Psoas muscle (tissue), 7 donors: ENCODE measurements at regions not wholly inside any gene's neighbourhood (a gene's known extent, or its start where the extent isn't known, plus 50 kb on each side); places are given as distances from the start of the nearest gene placed in this dataset.
A peak's percentile ranks its signal among the peaks of the same experiment; 100 is the strongest.
"Not testable (repeated sequence)": the region's sequence is repeated elsewhere in the genome, so short reads cannot be mapped to it uniquely, and the experiment has no call there.

Experiments
- ATAC-seq, 4 donors: fragments of 200-7000 bp; cut with Tn5 transposase; one replicate each; pipeline ENCODE4 v1.9.1; 2020; ENCODE audit warnings: moderate library complexity in 3 of 4, mild to moderate bottlenecking in 2 of 4
- DNase-seq, 2 donors: peaks; one replicate each; pipeline ENCODE4 v3.0.0-alpha.2; 2020
- H3K27ac ChIP-seq: fragments of 200-600 bp; one replicate; pipeline ENCODE4 v1.8.0; 2022
- H3K27me3 ChIP-seq, 3 donors: fragments of 200-600 bp in 1 of 3; one replicate each; pipeline versions ENCODE4 v1.6.1 to v1.8.0; 2013 to 2022; ENCODE audit warnings: low read length in 2 of 3, mild to moderate bottlenecking in 2 of 3, moderate library complexity in 1 of 3; ENCODE audit not compliant: insufficient read depth in 3 of 3
- H3K36me3 ChIP-seq, 2 donors: fragments of 200-600 bp in 1 of 2; one replicate each; pipeline versions ENCODE4 v1.6.1 to v1.8.0; 2013 to 2022; ENCODE audit warnings: low read depth in 1 of 2, mild to moderate bottlenecking in 1 of 2, moderate library complexity in 1 of 2; ENCODE audit not compliant: insufficient read depth in 1 of 2
- H3K4me1 ChIP-seq: fragments of 200-600 bp; one replicate; pipeline ENCODE4 v1.8.0; 2022
- H3K4me3 ChIP-seq: fragments of 200-600 bp; one replicate; pipeline ENCODE4 v1.8.0; 2022; ENCODE audit warnings: mild to moderate bottlenecking
- H3K9me3 ChIP-seq: fragments of 200-600 bp; one replicate; pipeline ENCODE4 v1.8.0; 2022
- WGBS, 3 donors: extraction: QIAGEN DNeasy Blood & Tissue Kit; methylation state at CpG; one replicate each; pipeline versions ENCODE4 v1.1.6 to v1.1.7; 2013; 5-methylcytosine and 5-hydroxymethylcytosine counted together
- intact Hi-C, 2 donors: fragments of 100-400 bp; cut with DNase I; formaldehyde crosslinking; loops; one replicate each; pipeline versions ENCODE4 v1.11.0 to v1.14.2; 2022
- TF ChIP-seq, protein P1 (sequence below): fragments of 200-600 bp; IDR thresholded peaks from one replicate; pipeline ENCODE4 v1.8.0; 2022; ENCODE audit warnings: antibody characterized with exemption
- donor health status: healthy with polysubstance abuse.
- donor health status: DM: no; HTN: no; CAD: no; lungs with moderate emphysema.
- donor health status: Bipolar disorder and iron deficiency.
- donor health status: healthy.
- donor health status: DM: yes; HTN: yes; CAD: no.
- donor health status: DM: no; HTN: no; CAD: no.
- donor health status: DM: yes; HTN: yes; CAD: no.

DNA sequence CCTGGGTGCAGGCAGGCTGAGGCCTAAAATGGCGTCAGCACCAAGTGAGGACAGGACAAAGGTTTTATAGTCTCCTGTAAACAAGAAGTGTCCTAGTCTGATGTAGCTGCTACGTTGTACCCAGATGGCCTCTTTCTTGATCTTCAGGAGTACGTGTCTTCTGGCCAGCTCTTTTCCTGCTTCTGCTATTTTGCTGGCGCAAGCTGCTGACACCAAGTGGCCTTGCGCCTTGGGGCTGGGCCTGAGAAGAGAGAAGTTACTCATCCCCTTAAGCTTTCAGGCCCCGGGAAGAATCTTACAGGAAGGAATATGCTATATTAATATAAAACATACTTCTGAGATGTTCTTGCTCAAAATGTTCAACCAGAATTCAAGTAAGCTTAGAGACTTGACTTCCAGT is 605.2 kb downstream of the GALC start:
- H3K4me1 ChIP-seq: no peaks in the 10 kb centered on the region
- H3K36me3 ChIP-seq: no peaks in the 10 kb centered on the region
- 88 to 94% (median 93%) methylated on average over 6 of the region's 6 CpGs for WGBS, 3 donors
- no peak for ATAC-seq
- intact Hi-C loops: no loop called here
- peak in 1 of 2 donors; percentile 12 for DNase-seq
- H3K4me3 ChIP-seq: no peak overlapping the region
- H3K9me3 ChIP-seq: no peaks in the 10 kb centered on the region
- TF ChIP-seq, protein P1, sequence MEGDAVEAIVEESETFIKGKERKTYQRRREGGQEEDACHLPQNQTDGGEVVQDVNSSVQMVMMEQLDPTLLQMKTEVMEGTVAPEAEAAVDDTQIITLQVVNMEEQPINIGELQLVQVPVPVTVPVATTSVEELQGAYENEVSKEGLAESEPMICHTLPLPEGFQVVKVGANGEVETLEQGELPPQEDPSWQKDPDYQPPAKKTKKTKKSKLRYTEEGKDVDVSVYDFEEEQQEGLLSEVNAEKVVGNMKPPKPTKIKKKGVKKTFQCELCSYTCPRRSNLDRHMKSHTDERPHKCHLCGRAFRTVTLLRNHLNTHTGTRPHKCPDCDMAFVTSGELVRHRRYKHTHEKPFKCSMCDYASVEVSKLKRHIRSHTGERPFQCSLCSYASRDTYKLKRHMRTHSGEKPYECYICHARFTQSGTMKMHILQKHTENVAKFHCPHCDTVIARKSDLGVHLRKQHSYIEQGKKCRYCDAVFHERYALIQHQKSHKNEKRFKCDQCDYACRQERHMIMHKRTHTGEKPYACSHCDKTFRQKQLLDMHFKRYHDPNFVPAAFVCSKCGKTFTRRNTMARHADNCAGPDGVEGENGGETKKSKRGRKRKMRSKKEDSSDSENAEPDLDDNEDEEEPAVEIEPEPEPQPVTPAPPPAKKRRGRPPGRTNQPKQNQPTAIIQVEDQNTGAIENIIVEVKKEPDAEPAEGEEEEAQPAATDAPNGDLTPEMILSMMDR: no peak
- no peak overlapping the region for H3K27ac ChIP-seq
- no peaks in the 10 kb centered on the region for H3K27me3 ChIP-seq

DNA sequence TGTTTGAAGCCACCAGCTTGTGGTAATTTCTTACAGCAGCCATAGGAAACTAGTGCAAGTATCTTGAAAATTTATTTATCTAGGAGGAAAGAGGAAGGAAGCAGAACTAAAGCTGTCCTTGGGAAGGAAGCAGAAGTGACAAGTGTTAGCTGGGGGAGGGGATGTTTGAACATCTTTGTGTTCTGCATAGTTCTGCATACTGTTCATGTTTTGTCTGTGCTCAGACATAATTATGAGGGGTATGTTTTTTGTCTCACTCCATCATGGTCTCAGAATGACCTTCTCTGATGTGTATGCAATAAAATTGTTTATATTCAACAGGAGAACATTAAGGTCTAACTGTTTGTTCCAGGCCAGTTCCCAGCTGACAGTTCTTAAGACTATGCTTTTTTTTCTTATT is 606.5 kb downstream of the GALC start:
- no peaks in the 10 kb centered on the region for H3K36me3 ChIP-seq
- ATAC-seq (no peak), DNase-seq (no peak)
- no peaks in the 10 kb centered on the region for H3K4me1 ChIP-seq
- no peaks in the 10 kb centered on the region for H3K9me3 ChIP-seq
- TF ChIP-seq, protein P1: no peak
- intact Hi-C loops: no loop called here
- no peaks in the 10 kb centered on the region for H3K27me3 ChIP-seq
- H3K4me3 ChIP-seq: no peak overlapping the region
- H3K27ac ChIP-seq: no peak overlapping the region

DNA sequence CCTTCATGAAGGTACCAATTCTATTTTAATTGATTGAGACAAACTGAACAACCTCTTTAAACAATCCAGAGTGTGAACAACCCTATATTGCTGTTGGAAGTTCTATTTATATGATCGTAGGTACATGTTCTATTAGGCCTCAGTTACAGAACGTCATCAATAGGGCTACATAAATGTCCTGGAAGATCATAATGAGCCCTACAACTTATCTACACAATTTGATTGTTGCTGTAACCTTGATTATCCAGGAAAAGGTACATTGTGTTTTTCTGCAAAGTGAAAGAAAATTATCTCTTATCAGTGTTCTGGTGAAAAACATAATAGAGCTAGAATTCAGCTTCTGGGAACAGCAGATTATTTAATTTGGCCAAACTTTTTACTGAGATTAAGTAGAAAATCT is 612.9 kb downstream of the GALC start:
- TF ChIP-seq, protein P1: no peak
- no peak overlapping the region for H3K4me3 ChIP-seq
- intact Hi-C loops: no loop called here
- H3K27ac ChIP-seq: no peak overlapping the region
- 84 to 92% (median 91%) methylated on average over 2 of the region's 2 CpGs for WGBS, 3 donors
- no peaks in the 10 kb centered on the region for H3K4me1 ChIP-seq
- DNase-seq (no peak), ATAC-seq (no peak)
- no peaks in the 10 kb centered on the region for H3K27me3 ChIP-seq
- H3K9me3 ChIP-seq: no peaks in the 10 kb centered on the region
- no peaks in the 10 kb centered on the region for H3K36me3 ChIP-seq

DNA sequence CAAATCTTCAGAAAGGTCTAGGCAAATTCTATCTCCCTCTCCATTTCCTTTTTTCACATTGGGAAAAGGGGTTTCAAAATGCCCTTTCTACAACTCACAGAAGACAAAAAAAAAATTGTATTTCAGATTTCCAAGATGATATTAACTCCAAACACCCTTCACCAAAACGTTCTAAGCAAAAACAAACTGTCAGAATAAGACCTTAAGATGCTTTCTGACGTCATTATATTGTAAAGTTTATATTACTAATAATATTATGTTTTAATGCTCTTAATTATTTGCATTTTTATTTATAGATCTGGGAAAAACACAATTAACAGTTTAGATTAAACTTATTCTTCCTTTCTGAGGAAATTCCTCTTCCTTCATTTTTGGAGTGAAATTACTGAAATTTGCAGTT is 624.2 kb downstream of the GALC start:
- Histone ChIP-seq H3K36me3 (no peaks in the 10 kb centered on the region), H3K9me3 (no peaks in the 10 kb centered on the region), H3K27ac (no peak overlapping the region), H3K4me1 (no peaks in the 10 kb centered on the region), H3K27me3 (no peaks in the 10 kb centered on the region), H3K4me3 (no peak overlapping the region)
- ATAC-seq (no peak), DNase-seq (no peak)
- TF ChIP-seq, protein P1: no peak
- intact Hi-C loops: no loop called here
- 61 to 70% (median 66%) methylated on average over 2 of the region's 2 CpGs for WGBS, 3 donors

DNA sequence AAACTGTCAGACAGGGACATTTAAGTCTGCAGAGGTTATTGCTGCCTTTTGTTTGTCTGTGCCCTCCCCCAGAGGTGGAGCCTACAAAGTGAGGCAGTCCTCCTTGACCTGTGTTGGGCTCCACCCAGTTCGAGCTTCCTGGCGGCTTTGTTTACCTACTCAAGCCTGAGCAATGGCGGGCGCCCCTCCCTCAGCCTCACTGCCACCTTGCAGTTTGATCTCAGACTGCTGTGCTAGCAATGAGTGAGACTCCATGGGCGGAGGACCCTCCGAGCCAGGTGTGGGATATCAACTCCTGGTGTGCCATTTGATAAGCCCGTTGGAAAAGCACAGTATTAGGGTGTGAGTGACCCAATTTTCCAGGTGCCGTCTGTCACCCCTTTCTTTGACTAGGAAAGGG is 632.7 kb downstream of the GALC start:
- WGBS, 3 donors: 87 to 93% (median 91%) methylated on average over 8 of the region's 8 CpGs
- intact Hi-C loops, DNase-seq: not testable (repeated sequence)

More for the DNA sequence above, 632.7 kb downstream of the GALC start:
- H3K27me3 ChIP-seq, ATAC-seq, H3K9me3 ChIP-seq, H3K4me1 ChIP-seq, H3K27ac ChIP-seq, H3K4me3 ChIP-seq, H3K36me3 ChIP-seq: not testable (repeated sequence)
